HG03571 (cell line): ENCODE measurements at regions not wholly inside any gene's neighbourhood (a gene's known extent, or its start where the extent isn't known, plus 50 kb on each side); places are given as distances from the start of the nearest gene placed in this dataset.

ENCODE experiments used
- ATAC-seq: cut with Tn5 transposase; IDR thresholded peaks from one replicate; pipeline ENCODE4 v1.9.1; 2021; ENCODE audit not compliant: unreplicated experiment

DNA sequence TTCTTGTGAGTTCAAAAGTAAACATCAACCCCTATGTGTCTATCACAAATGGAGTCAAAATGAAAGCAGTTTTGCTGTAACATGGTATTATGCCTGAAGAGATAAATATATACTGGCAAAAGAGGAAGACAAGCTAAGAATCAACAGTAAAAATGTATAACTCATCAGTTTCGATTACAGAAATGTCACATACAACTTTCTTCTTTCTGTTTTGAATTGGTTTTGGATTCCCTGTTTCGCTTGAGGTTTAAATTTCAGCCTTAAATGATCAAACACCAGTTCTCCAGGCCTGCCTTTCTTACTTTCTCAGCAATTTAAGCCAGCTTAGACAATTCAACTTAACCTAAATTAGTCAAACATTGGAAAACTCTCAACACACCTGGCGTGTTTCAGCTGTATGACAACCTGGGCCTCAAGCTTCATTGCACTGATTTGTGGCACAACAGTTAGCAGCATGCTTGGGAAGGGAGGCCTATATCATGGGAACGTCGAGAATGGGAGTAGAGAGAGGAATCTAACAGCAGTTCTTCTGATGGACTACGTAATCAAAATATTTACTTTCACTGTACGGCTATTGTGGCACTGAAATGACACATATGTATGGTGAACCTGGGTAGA lies 51.9 kb upstream of the MARCKS start:
- ATAC-seq: peak; percentile 85

DNA sequence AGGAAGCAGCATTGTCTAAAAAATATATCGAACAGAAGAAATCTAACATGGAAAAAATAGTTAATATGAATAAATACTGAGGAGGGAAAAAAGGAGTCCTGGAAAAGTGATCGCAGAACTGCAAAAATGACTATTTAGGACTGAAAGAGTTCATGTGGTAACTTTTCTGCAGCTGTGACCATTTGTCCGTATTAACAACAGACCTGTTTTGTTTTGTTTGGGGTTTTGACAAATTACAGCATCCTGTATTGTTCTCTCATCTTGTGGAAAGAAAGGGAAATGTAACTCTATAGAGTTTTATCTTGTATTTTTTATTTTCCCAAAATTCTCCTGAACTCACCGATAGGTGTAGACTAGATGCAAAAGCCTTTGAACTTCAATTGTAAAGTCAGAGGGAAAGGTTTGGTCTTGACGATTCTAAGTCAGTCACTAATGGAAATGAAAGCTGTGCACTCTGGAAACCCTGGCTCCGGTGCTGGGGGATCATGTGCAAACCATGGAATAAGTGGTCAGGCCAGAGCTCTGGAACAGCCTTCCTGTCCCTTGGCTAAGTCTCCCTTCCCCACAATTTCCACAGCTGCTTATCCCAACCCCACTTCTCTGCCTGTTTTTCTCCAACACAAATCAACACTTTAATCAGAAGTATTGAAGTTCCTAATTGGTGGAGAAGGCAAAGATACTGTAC lies 51.2 kb upstream of the MARCKS start:
- no peak for ATAC-seq
